GM21360 (cell line): ENCODE measurements at regions not wholly inside any gene's neighbourhood (a gene's known extent, or its start where the extent isn't known, plus 50 kb on each side); places are given as distances from the start of the nearest gene placed in this dataset.
"Not testable (repeated sequence)": the region's sequence is repeated elsewhere in the genome, so short reads cannot be mapped to it uniquely, and the experiment has no call there.

Experiments used
- ATAC-seq: cut with Tn5 transposase; IDR thresholded peaks from one replicate; pipeline ENCODE4 v1.9.1; 2021; ENCODE audit warnings: mild to moderate bottlenecking, moderate library complexity; ENCODE audit not compliant: unreplicated experiment

DNA sequence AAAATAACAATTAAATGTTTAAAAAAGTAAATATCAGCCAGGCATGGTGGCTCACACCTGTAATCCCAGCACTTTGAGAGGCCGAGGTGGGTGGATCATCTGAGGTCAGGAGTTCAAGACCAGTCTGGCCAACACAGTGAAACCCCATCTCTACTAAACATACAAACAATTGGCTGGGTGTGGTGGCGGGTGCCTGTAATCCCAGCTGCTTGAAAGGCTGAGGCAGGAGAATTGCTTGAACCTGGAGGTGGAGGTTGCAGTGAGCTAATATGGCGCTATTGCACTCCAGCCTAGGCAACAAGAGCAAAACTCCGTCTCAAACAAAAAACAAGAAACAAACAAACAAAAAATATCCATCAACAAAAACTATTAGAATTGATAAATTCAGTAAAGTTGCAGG lies 77.5 kb downstream of the SNX5 start:
- not testable (repeated sequence) for ATAC-seq

DNA sequence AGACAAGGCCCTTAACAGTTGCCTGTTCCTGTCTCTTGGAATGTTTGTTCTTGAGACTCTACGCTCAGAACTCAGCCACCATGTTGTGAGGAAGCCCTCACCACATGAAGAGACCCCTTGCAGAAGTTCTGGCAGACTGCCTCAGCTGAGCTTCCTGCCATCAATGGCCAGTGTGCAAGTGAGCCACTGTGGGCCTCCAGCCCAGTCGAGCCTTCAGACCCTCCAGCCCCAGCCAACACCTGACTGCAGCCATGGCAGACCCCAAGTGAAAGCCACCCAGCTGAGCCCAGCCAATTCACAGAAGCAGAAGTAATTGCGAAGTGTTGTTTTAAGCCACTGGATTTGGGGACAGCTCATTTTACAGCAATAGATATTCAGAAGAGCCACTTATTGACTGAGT lies 78.3 kb downstream of the SNX5 start:
- no peak for ATAC-seq

DNA sequence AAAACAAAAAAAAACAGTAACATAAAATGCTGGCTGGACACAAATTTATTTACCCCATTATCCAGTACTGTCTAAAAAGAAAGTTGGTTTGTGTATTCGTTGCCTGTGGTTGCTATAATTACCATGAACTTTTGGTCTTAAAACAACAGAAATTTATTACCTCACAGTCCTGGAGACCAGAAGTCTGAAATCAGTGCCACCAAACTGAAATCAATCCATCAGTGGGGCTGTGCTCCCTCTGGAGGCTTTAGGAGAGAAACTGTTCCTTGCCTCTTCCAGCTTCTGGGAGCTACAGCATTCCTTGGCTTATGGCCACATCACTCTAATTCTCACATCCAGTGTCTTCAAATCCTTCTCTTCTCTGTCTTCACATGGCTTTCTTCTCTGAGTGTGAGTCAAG lies 79.4 kb downstream of the SNX5 start:
- no peak for ATAC-seq

DNA sequence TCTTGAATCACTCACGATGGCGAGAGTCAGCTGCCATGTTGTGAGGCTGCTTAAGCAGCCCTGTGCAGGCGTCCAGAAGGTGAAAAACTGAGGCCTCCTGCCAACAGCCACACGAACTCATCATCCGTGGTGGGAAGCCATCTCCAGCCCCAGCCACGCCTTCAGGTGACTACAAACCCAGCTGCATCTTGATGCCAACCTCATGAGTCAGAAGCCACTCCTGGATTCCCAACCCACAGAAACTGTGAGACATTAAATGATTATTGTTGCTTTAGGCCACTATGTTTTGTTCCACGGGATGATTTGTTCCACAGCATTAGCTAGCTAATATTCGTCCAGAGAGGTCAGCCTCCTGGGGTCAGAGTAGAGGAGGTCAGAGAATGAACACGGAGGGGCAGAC lies 80.5 kb downstream of the SNX5 start:
- ATAC-seq, result no peak

DNA sequence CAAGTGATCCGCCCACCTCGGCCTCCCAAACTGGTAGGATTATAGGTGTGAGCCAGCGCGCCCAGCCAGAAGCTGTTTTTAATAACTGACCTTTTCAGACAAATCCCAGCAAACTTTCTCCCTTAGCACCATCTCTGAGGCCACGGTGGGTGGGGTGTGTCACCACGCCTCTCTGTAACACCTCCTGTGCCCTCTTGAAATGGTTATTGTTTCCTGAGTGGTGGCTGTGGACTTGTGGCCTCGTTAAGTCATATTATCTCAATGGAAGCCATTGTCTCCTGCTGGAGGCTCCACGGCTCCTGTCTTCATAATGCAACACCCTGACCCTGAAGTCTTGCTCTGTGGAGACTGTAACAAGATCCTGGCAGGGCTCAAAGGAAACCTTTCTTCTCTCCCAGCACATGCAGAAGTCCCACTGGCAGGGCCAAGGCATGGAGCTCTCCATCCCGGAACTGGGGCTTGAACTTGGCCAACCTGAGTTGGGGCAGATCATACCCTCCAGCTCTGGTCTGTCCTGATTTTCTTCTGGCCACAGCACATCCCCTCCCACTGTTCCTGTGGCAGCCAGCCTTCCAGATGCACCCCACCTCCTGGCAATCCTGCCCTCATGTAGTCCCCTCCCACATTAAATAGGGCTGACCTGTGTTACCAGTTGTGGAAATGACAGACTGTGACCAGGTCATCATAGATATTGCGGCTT lies 81.1 kb downstream of the SNX5 start:
- ATAC-seq, result no peak

DNA sequence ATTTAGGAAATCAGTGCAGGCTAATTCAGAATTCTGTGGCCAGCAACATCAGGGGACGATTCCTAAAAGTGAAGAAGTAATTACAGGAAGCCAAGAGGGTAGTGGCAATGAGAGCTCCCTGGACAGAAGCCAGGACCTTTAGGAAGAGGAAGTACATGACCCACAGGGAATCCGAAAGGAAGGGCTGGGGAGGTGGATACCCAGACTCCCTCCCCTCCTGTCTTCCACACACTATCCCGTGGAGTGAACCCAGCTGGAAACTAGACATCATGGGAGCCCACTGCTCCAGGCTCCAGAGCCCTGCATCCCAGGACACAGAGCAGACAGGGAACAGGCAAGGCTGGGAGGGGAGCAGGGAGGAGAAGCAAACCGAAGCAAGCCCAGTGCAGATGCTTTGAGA lies 83.0 kb downstream of the SNX5 start:
- no peak for ATAC-seq

DNA sequence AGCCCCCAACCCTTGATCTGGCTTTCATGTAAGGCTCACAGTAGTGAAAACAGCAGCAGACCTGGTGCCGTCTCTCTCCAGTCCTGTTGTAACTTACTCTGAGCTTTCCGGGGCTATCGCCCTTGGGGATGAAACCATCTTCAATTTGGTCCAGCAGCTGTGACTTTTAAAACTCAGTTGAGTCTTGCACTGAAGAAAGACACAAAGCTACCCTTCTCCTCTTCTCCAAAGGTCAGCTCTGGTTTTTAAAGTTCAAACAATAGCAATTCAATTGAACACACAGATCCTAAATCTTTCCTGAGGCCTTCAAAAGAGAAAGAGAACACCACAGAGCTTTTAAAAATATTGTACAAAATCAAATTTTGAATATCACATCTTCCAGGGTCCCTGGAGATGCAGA lies 83.5 kb downstream of the SNX5 start:
- ATAC-seq, result no peak

DNA sequence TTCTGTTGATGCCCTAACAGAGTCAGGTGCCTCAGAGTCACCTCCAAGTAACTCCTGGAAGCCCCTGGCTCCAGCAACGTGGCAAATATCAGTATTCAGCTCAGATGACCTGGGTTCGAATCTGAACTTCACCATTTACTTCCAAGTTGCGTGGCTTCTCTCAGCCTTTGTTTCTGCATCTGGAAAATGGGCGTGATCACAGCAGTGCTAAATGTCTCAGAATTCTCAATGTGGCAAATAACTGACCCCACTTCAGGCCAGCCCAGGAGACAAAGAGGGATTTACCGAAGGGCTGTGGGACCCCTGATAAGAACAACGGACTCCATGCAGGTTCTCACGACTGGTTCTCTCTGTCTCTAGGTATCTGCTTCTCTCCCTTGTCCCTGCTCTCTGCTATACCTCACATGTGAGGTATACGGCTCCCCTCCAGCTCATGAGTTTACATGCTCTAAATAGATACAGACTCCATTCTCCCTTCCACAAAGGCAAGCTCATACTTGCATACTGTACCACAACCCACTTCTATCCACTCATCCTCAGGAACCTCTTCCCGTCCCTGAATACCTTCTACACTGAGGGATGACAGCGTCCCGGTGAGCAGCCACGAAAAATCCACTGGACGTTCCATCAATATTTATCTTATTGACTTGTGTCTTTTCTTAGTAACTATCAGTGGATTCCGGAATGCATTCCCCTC lies 84.1 kb downstream of the SNX5 start:
- ATAC-seq, result no peak

DNA sequence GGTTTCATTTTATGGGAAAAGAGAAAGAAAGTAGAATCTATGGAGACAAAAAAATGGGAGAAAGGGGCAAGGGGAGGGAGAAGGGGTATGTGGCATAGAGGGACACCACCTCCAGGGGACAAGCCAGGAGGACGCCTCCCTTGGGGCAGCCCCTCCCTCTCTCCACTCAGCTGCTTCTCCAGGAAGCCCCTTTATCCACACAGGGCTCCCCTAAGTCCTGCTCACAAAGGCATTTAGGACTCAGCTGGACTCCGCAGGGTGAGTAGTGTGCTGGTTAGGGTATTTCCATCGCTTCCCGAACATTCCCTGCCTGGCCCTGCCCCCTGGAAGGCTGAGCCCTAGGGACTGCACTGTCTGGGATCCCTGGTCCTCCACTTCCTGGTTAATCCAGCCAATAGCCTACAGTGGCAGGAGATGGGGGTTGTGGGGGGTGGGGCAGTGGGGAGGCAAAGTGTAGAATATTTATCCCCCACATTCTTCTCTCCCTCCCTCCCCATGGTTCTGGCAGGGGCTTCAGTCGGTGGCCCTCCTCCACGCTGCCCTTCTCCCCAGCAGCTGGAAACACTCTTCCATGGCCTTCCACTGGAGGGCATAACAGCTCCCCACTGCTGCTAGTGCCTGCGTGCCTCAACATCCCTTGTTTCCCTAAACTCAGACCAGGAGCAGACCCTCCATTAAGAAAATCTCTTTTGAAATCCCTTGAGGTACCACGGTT lies 84.8 kb downstream of the SNX5 start:
- ATAC-seq, result no peak

DNA sequence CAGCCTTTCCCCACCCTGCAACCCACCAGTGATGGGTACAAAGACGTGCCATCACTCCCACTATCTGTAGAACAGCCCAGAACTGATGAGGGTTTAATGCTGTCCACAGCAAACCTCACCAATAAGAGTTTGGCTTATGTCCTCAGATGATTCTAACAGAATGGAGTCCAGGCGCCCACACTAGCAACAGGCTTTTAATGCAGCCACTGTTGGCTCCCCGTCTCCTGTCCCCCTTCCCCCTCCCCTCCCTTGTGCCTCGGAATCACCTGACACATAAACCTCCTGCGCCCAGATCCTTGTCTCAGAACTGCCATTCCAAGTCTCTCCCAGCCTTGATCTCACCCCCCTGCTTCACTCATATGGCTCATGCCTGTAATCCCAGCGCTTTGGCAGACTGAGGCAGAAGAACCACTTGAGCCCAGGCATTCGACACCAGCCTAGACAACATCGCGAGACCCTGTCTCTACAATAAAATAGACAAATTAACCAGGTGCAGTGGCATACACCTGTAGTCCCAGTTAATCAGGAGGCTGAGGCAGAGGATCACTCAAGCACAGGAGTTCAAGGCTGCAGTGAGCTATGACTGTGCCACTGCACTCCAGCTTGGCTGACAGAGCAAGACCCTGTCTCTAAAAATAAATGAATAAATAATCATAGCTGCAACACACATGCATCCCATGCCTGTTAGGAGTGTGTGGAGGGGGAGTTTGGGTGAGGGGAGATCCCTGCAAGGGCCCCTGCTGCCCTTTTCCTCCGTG lies 85.6 kb downstream of the SNX5 start:
- ATAC-seq, result no peak

DNA sequence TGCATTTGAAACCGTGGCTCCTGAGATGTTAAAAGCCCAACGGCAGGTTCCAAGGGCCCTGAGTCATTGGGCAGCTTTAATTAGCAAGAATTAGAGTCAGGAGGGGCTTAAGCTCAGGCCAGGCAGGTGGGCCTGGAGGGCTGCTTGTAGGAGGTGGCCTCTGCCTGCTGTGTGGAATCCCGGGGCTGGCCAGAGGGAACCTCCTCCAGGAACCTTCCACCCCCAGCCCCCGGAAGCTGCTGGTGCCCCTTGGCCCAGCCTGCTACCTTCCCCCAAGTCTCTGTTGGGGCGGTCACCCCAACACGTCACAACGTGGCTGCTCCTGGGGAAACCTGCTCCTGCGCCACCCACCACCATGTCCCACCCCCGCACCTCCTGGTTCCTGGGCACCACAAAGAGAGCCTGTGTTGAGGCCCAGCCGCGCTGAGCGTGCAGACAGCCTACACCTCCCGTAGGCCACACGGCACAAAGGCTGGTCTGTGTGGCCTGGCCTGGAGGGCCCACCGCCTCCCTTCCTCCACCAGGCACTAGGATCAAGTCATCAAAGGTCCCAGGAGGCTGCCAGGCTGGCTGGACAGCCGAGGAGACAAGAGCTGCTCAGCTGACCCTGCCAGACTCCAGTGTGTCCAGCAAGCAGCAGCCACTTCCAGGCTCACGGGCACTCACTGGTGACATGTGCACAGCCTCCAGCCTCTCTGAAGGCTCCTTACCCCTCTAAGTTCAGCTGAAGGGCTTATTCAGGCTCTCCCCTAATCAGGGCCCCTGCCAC lies 86.3 kb downstream of the SNX5 start:
- no peak for ATAC-seq

DNA sequence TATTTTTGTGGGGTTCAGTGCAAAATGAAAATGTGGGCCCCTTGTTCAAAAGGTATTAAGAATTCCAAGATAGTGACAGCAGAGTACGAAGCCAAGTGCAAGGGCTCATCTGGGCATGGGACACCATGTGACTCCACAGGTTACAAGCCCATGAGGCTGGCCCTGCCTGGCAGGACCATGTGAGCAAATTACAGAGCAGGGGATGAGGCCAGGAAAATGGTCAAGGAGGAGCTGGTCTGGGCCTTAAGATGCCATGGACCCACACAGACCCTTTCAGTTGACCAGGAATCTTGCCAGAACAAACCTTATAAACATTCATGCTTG lies 86.9 kb downstream of the SNX5 start:
- ATAC-seq, result no peak

DNA sequence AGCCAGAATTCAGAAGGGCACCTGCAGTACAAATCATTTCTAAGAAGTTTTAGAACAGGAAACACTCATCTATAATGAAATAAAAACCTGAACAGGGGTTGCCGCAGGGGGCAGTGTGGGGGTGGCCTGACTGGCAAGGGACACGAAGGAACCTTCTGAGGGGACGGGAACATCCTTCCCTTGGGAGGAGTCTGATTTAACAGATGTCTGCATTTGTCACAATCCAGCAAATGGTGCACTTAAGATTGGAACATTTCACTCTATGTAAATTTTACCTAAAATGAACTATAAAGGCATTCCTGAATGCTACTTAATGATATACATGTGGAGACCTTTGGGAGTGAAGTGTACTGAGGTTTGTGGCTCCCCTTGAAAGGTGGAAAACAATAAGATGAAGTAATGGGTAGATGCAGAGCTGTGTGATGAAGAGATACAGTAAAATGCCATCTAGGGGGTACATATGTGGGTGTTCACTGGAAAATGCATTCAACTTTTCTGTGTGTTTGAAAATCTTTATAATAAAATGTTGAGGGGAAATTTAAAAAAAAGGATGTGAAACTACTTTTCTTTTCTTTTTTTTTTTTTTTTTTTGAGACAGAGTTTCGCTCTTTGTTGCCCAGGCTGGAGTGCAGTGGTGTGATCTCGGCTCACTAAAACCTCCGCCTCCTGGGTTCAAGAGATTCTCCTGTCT lies 89.5 kb downstream of the SNX5 start:
- peak; percentile 47 for ATAC-seq

DNA sequence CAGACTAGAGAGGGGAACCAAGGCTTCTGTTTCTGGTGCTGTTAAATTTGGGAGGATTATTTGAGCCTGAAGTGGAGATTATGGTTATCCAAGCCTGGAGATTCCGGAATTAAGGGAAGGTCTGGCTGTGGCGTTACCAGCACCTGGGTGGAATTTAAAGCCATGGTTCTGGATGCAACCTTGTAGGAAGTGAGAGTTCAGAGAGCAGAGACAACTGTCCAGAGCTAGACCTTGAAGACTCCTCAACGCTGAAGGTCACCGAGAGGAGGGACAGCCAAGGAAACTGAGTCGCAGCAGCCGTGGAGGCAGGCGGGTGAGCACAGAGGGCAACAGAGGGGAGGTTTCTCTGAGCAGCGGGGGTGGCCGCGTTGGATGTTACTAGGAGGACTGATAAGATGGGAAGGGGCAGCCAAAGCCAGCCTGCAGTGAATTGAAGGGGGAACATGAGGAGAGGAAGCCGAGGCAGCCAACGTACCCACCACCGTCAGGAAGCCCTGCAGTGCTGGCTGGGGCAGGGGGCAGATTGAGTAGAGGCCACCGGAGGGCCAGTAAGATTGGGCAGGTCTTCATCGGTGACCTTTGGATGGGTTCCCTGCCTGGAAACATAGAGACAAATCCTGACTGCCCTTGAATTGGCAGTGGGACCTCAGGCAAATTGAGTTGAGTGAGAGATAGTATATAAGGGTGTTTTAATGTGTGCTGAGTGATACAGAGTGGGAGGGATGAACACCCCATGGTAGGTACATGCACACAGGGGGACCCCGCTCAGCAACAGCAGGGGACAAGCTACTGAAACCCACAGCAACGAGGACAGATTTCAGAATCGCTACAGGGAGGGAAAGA lies 90.3 kb downstream of the SNX5 start:
- ATAC-seq, result no peak

DNA sequence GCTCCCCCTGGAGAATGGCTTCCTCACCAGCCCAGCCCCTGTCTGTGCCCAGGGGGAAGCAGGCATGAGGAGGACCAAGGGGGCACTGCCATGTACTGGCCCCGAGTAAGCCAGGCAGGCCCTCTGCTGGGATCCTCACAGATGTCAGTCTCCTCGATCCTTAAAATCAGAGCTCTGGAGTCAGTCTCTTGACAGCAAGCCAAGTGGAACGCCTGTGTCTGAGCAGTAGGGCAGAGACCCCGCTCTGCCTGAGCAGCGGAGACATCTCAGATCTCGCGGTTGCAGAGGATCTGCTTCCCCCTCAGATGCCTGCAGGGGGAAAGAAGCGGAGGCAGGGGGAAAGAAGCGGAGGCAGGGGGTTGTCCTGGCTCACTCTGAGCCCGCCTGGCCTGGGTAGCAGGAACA lies 92.6 kb downstream of the SNX5 start:
- no peak for ATAC-seq

DNA sequence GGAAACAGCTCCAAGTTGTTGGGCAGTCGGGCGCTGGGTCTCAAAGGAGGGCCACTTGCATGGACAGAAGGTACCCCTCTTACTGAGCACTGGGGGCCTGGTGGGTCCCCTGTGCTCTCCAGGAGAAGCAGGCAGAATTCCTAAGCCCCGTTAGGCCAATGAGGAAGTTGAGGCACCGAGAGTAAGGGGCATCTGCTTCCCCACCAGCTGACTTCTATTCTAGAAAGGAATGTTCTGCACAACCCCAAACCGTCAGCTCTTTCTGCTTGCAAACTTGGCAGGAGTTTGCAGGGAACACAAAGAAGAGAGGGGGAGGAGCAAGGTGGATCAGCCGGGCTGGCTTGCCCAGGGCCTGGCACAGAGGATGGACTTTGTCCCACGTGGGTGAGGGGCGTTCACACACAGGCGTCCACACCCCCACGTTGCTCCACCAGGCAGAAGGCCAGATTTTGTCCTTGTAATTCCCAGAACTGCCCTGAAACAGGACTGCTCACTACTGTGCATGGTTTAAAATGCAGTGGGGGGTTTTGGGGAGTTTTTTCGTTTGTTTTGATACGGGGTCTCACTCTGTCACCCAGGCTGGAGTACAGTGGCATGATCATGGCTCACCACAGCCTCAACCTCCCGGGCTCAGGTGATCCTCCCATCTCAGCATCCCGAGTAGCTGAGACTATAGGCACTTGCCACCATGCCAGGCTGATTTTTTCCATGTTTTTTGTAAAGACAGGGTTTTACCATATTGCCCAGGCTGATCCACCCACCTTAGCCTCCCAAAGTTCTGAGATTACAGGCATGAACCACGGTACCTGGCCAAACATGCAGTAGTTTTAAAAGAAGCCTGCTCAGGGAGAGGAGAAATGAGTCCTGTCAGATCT lies 93.3 kb downstream of the SNX5 start:
- no peak for ATAC-seq

DNA sequence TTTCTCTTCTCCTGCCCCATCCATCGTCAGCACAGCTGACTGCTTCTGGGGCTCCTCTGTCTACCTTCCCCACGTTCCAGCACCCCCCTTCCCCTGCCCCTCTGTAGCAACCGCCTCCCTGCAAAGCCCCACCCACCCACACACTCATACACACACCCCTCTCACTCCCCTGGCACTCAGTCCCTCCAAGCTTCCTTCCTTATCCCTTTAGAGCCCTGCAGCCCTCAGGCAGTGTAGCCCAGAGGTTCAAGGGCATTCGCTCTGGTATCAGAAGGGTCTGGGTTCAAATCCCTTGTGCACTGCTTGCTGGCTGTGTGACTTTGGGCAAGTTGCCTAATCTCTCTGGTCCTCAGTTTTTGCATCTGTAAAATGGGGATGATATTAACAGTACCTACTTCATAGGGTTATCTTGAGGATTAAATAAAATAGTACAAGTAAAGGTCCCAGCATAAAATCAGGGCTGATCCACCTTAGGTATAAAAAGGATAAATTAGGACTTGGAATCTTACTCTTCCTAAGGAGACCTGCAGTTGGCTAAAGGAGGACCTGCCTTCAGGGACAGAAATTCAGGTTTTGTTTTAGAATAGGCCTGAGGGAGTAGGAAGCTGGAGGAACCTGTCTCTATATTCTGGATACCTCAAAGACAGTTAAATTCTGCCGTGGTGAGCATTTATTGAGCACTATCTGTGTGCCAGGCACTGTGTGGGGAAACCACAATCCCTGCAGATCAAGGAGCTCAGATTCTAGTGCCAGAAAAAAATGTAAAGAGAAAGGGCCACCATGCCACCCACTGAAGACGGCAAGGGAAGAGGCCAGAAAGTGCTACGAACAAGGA lies 94.1 kb downstream of the SNX5 start:
- ATAC-seq, result no peak
